HepG2 (cell line): ENCODE measurements at regions not wholly inside any gene's neighbourhood (a gene's known extent, or its start where the extent isn't known, plus 50 kb on each side); places are given as distances from the start of the nearest gene placed in this dataset.
A peak's percentile ranks its signal among the peaks of the same experiment; 100 is the strongest.

Source experiments
- ATAC-seq: fragments of 200-7000 bp; cut with Tn5 transposase; 3 replicates; pipeline ENCODE4 v1.9.1; 2020; ENCODE audit warnings: mild to moderate bottlenecking, moderate library complexity
- BruUV-seq: library from RNA; stranded (reverse); fragments of 400-500 nt; replicated peaks from 2 replicates; lab custom pipeline; 2021; lab: Mats Ljungman, UMichigan
- CTCF ChIA-PET: fragments of 300-600 bp; formaldehyde crosslinking; extraction: SDS; loops from one replicate; lab custom pipeline; 2021; ENCODE audit warnings: low total read pairs, inconsistent platforms, low intra/inter-chr PET ratio; lab: Yijun Ruan, JAX
- POLR2A ChIA-PET: fragments of 350-600 bp; sonication (Branson Sonifier 250); formaldehyde crosslinking; loops from one replicate; lab custom pipeline; 2020; ENCODE audit warnings: antibody characterized with exemption, inconsistent platforms; lab: Yijun Ruan, JAX
- DNase-seq: peaks from one replicate; pipeline ENCODE4 v3.0.0-alpha.2; 2015; ENCODE audit warnings: low spot score
- FAIRE-seq: peaks from 3 replicates; lab custom pipeline; 2011; peaks lifted over from hg19 to GRCh38; lab: Jason Lieb, UNC
- H2AFZ ChIP-seq: one replicate; pipeline ENCODE4 v1.6.1; 2011; ENCODE audit warnings: low read length, inconsistent platforms
- H3K27ac ChIP-seq: fragments of 300-600 bp; 3 replicates; pipeline ENCODE4 v1.8.0; 2011; ENCODE audit warnings: mixed run types, mild to moderate bottlenecking, mixed read lengths, low read length, inconsistent platforms; ENCODE audit not compliant: insufficient read depth; ENCODE audit errors: extremely low read length
- H3K27me3 ChIP-seq, 2 experiments: fragments of 200-600 bp in 1 of 2; 2 replicates in 1 of 2; 3 replicates in 1 of 2; pipeline versions ENCODE4 v1.6.0 to v1.8.0; 2011; ENCODE audit warnings: low read length in 2 of 2, mild to moderate bottlenecking in 2 of 2, moderate library complexity in 2 of 2, inconsistent platforms in 1 of 2; ENCODE audit not compliant: insufficient read depth in 2 of 2, control insufficient read depth in 1 of 2
- H3K36me3 ChIP-seq, 2 experiments: fragments of 200-600 bp in 1 of 2; replicated peaks in 1 of 2; 2 replicates in 1 of 2; 3 replicates in 1 of 2; pipeline versions ENCODE4 v1.5.1 to v1.8.0; 2011; ENCODE audit warnings: low read length in 2 of 2, inconsistent platforms in 1 of 2; ENCODE audit not compliant: insufficient read depth in 2 of 2, control insufficient read depth in 1 of 2
- H3K4me1 ChIP-seq: 2 replicates; pipeline ENCODE4 v1.5.1; 2012; ENCODE audit warnings: low read length, inconsistent platforms; ENCODE audit not compliant: insufficient read depth
- H3K4me2 ChIP-seq: 2 replicates; pipeline ENCODE4 v1.6.0; 2011; ENCODE audit warnings: low read depth, low read length, inconsistent platforms
- H3K4me3 ChIP-seq, 3 experiments: fragments of 200-600 bp in 1 of 3; sonication (generic), shearing (Covaris generic) in 1 of 3; replicated peaks in 1 of 3; 2 replicates each; pipeline ENCODE4 v1.5.1; 2011 to 2016; ENCODE audit warnings: low read length in 3 of 3, inconsistent platforms in 2 of 3, low read depth in 2 of 3, mild to moderate bottlenecking in 2 of 3, control low read depth in 1 of 3, mixed read lengths in 1 of 3; ENCODE audit not compliant: insufficient read depth in 1 of 3
- H3K79me2 ChIP-seq: one replicate; pipeline ENCODE4 v1.6.1; 2011; ENCODE audit warnings: low read length, inconsistent platforms; ENCODE audit not compliant: insufficient read depth
- H3K9ac ChIP-seq: 2 replicates; pipeline ENCODE4 v1.6.0; 2011; ENCODE audit warnings: mild to moderate bottlenecking, low read depth, low read length, inconsistent platforms; ENCODE audit not compliant: insufficient read depth
- H3K9me3 ChIP-seq: 2 replicates; pipeline ENCODE4 v1.5.1; 2012; ENCODE audit warnings: mild to moderate bottlenecking, low read length
- H4K20me1 ChIP-seq: 2 replicates; pipeline ENCODE4 v1.6.0; 2011; ENCODE audit warnings: inconsistent platforms, mild to moderate bottlenecking, low read length, moderate library complexity; ENCODE audit not compliant: insufficient read depth
- ATM ChIP-seq: fragments of 450-650 bp; IDR thresholded peaks from 2 replicates; pipeline ENCODE4 v1.7.1; 2017; ENCODE audit warnings: mild to moderate bottlenecking, borderline replicate concordance
- BCLAF1 ChIP-seq: fragments of 450-650 bp; IDR thresholded peaks from 2 replicates; pipeline ENCODE4 v1.6.1; 2017; ENCODE audit warnings: mild to moderate bottlenecking
- CC2D1A ChIP-seq: sonication (generic); formaldehyde crosslinking; IDR thresholded peaks from 2 replicates; pipeline ENCODE4 v1.8.1; 2023; ENCODE audit warnings: mild to moderate bottlenecking, missing genetic modification reagents
- CREB1 ChIP-seq, 2 experiments: fragments of 450-650 bp in 1 of 2; IDR thresholded peaks; 2 replicates each; pipeline ENCODE4 v1.6.1; 2016 to 2017; ENCODE audit warnings: control low read depth in 1 of 2, mild to moderate bottlenecking in 1 of 2, missing compliant biosample characterization in 1 of 2, missing genetic modification characterization in 1 of 2
- FOXA1 ChIP-seq, 2 experiments: fragments of 450-650 bp in 1 of 2; sonication (generic) in 1 of 2; formaldehyde crosslinking in 1 of 2; IDR thresholded peaks; 2 replicates each; pipeline versions ENCODE4 v1.4.0 to v1.6.1; 2016 to 2020; ENCODE audit warnings: missing genetic modification reagents in 1 of 2
- FOXK2 ChIP-seq: fragments of 450-650 bp; IDR thresholded peaks from 2 replicates; pipeline ENCODE4 v1.6.1; 2016
- FOXP1 ChIP-seq, 2 experiments: fragments of 450-650 bp in 1 of 2; IDR thresholded peaks; 2 replicates each; pipeline ENCODE4 v1.6.1; 2017 to 2018; ENCODE audit warnings: antibody characterized with exemption in 1 of 2
- IKZF1 ChIP-seq: fragments of 450-650 bp; IDR thresholded peaks from 2 replicates; pipeline ENCODE4 v1.7.1; 2016
- JUNB ChIP-seq: sonication (generic); formaldehyde crosslinking; IDR thresholded peaks from 2 replicates; pipeline ENCODE4 v1.8.0; 2022; ENCODE audit warnings: missing genetic modification reagents, mild to moderate bottlenecking, borderline replicate concordance
- NFRKB ChIP-seq: fragments of 450-650 bp; IDR thresholded peaks from 2 replicates; pipeline ENCODE4 v1.6.1; 2017
- PLRG1 ChIP-seq: fragments of 450-650 bp; conservative IDR thresholded peaks from 2 replicates; pipeline ENCODE4 v1.6.1; 2016
- RAD51 ChIP-seq: fragments of 450-650 bp; IDR thresholded peaks from 2 replicates; pipeline ENCODE4 v1.6.1; 2016; ENCODE audit warnings: borderline replicate concordance
- SRF ChIP-seq: IDR thresholded peaks from 2 replicates; pipeline ENCODE4 v1.6.1; 2011; ENCODE audit warnings: mild to moderate bottlenecking, low read depth, low read length, moderate library complexity
- TFAP4 ChIP-seq: sonication (generic); IDR thresholded peaks from 2 replicates; pipeline ENCODE4 v1.6.1; 2016; ENCODE audit warnings: low read depth, borderline replicate concordance
- TRIM22 ChIP-seq: fragments of 450-650 bp; IDR thresholded peaks from 2 replicates; pipeline ENCODE4 v1.6.1; 2017
- ZNF264 ChIP-seq: sonication (generic); formaldehyde crosslinking; IDR thresholded peaks from 2 replicates; pipeline ENCODE4 v1.4.0; 2020; ENCODE audit warnings: missing genetic modification reagents
- ZNF280B ChIP-seq: sonication (generic); formaldehyde crosslinking; IDR thresholded peaks from 2 replicates; pipeline ENCODE4 v1.5.0; 2020; ENCODE audit warnings: missing genetic modification reagents, mild to moderate bottlenecking, borderline replicate concordance
- ZNF75D ChIP-seq: sonication (generic); formaldehyde crosslinking; IDR thresholded peaks from 2 replicates; pipeline ENCODE4 v1.8.1; 2023; ENCODE audit warnings: missing genetic modification reagents, mild to moderate bottlenecking, borderline replicate concordance
- ZNF850 ChIP-seq: sonication (generic); formaldehyde crosslinking; conservative IDR thresholded peaks from 2 replicates; pipeline ENCODE4 v1.9.0; 2021; ENCODE audit warnings: mild to moderate bottlenecking, missing genetic modification reagents
- WGBS: methylation state at CpG from one replicate; pipeline ENCODE4 v1.1.6; 2017; ENCODE audit warnings: low lambda C conversion rate; 5-methylcytosine and 5-hydroxymethylcytosine counted together
- in situ Hi-C: cut with HindIII; loops from 2 replicates; pipeline ENCODE4 v1.10.0; 2017; ENCODE audit warnings: low pct_unique_long_range_greater_than_20kb; ENCODE audit not compliant: extremely low pct_ligation_motif_present
- intact Hi-C: fragments of 100-400 bp; cut with micrococcal nuclease; formaldehyde crosslinking; loops from one replicate; pipeline ENCODE4 v1.10.0; 2022; ENCODE audit not compliant: unreplicated experiment

- intact Hi-C loops (no loop called here), in situ Hi-C loops (no loop called here)
- Histone ChIP-seq H3K36me3 (no peaks in the 10 kb centered on the region), H3K27ac (no peak overlapping the region), H3K9ac (no peak overlapping the region), H3K9me3 (0 out of 2 replicates have a peak, but pooled peaks cover 5% of the 10 kb centered on the region), H4K20me1 (no peaks in the 10 kb centered on the region), H3K79me2 (no peaks in the 10 kb centered on the region), H3K4me3 (no peak overlapping the region), H3K4me2 (no peak overlapping the region), H3K4me1 (0 out of 2 replicates have a peak, but pooled peaks cover 11% of the 10 kb centered on the region), H2AFZ (no peak overlapping the region), H3K27me3 (no peaks in the 10 kb centered on the region)
- POLR2A ChIA-PET = no interaction called here
- WGBS = 67% methylated on average over 2 of the region's 2 CpGs
- CTCF ChIA-PET = no interaction called here
- no peak for ATAC-seq
- FAIRE-seq = no peak
- no TSS peak for BruUV-seq
- DNase-seq = no peak
- TF ChIP-seq RAD51 (peak; percentile 4; the same call in 1 of the 2 replicates), CC2D1A (CRISPR knock-in tag) (no peak), ZNF280B (no peak), ZNF75D (no peak), BCLAF1 (no peak), ZNF264 (CRISPR knock-in tag) (no peak), ZNF850 (CRISPR knock-in tag) (no peak), NFRKB (peak; percentile 13; the same call in 1 of the 2 replicates), CREB1 (IDR thresholded peaks at IDR 0.05) (peak; percentile 97), CREB1 (CRISPR knock-in tag; IDR thresholded peaks at IDR 0.05) (no peak), TRIM22 (peak; percentile 52; the same call in 1 of the 2 replicates), FOXA1 (IDR thresholded peaks at IDR 0.05) (0 out of 2 replicates have a peak, but pooled peaks have one; percentile 36), FOXA1 (CRISPR knock-in tag; IDR thresholded peaks at IDR 0.05) (no peak), JUNB (CRISPR knock-in tag) (0 out of 2 replicates have a peak, but pooled peaks have one; percentile 18), ATM (peak; percentile 5; the same call in 1 of the 2 replicates), TFAP4 (no peak), IKZF1 (0 out of 2 replicates have a peak, but pooled peaks have one; percentile 92), PLRG1 (0 out of 2 replicates have a peak, but pooled peaks have one; percentile 9), FOXP1 (IDR thresholded peaks at IDR 0.05) (peak; percentile 41; the same call in 1 of the 2 replicates), FOXP1 (CRISPR knock-in tag; IDR thresholded peaks at IDR 0.05) (no peak), FOXK2 (0 out of 2 replicates have a peak, but pooled peaks have one; percentile 3), SRF (no peak)
Measured at GRCh38 chr16:87209808-87210512, 107.2 kb downstream of the C16orf95 start.
